GM12865 (cell line): ENCODE measurements at regions not wholly inside any gene's neighbourhood (a gene's known extent, or its start where the extent isn't known, plus 50 kb on each side); places are given as distances from the start of the nearest gene placed in this dataset.

ENCODE experiments used
- DNase-seq: peaks from one replicate; pipeline ENCODE4 v3.0.0; 2010; ENCODE audit warnings: low read depth
- H3K4me3 ChIP-seq: 2 replicates; pipeline ENCODE4 v1.5.1; 2011; ENCODE audit warnings: mild to moderate bottlenecking, low read depth, low read length, control low read depth
- TF ChIP-seq, protein P1 (sequence below): IDR thresholded peaks from 2 replicates; pipeline ENCODE4 v1.5.1; 2011; ENCODE audit warnings: low read length, control low read depth, low read depth, inconsistent platforms; ENCODE audit not compliant: insufficient read depth; ENCODE audit errors: missing control alignments

DNA sequence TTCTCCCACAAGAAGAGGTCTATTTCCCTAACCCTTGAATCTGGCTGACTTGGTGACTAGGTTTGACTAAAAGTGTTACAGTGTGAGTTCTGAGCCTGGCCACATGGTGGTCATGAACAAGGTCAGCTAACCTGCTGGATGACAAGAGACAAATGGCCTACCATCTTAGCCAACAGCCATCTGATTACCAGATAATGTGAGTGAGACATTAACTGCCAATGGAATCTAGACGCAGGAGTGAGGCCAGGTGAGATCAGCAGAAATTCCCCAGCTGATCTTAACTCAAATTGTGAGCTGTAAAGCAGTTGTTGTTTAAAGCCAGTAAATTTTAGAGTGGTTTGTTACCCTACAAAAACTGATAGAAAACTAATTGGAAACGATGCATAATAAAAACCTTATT is 320.0 kb downstream of the BRINP2 start:
- TF ChIP-seq, protein P1, sequence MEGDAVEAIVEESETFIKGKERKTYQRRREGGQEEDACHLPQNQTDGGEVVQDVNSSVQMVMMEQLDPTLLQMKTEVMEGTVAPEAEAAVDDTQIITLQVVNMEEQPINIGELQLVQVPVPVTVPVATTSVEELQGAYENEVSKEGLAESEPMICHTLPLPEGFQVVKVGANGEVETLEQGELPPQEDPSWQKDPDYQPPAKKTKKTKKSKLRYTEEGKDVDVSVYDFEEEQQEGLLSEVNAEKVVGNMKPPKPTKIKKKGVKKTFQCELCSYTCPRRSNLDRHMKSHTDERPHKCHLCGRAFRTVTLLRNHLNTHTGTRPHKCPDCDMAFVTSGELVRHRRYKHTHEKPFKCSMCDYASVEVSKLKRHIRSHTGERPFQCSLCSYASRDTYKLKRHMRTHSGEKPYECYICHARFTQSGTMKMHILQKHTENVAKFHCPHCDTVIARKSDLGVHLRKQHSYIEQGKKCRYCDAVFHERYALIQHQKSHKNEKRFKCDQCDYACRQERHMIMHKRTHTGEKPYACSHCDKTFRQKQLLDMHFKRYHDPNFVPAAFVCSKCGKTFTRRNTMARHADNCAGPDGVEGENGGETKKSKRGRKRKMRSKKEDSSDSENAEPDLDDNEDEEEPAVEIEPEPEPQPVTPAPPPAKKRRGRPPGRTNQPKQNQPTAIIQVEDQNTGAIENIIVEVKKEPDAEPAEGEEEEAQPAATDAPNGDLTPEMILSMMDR, result no peak
- H3K4me3 ChIP-seq, result no peak overlapping the region
- DNase-seq, result no peak

- H3K4me3 ChIP-seq, result no peak overlapping the region
- no peak for DNase-seq
- TF ChIP-seq, protein P1, result no peak
These were observed 319.4 kb downstream of the BRINP2 start for GRCh38 chr1:177490036-177490639.

- TF ChIP-seq, protein P1, result no peak
- DNase-seq, result no peak
- H3K4me3 ChIP-seq, result no peak overlapping the region
These were observed 318.0 kb downstream of the BRINP2 start for GRCh38 chr1:177488722-177489121.

- DNase-seq, result no peak
- no peak overlapping the region for H3K4me3 ChIP-seq
- TF ChIP-seq, protein P1, result no peak
These were observed 316.7 kb downstream of the BRINP2 start for GRCh38 chr1:177487481-177487880.

DNA sequence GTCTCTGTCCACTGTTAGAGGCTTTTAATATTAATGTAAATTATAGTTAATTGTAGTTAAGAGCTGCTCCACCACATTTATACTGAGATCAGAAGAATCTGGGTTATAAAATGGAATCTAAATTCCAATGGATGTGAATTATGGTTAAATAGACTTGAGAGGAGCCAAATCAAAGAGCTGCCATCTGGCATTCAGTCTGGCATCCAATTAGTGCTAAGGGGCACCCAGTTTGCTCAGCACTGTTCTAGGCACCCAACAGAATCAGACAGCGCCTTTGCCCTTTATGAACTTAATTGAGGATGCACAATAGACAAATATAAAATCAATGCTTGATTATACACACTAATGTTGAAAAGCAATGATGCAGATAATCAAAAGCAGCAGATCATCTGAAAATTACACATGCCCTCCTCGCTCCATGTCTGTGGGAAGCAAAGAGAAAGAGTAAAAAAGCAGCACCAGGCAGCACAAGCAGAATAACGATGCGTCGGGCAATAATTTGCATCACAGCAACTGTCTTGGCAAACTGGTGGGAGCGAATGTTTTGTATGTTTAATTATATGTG is 310.1 kb downstream of the BRINP2 start:
- no peak for DNase-seq
- TF ChIP-seq, protein P1, result no peak
- no peak overlapping the region for H3K4me3 ChIP-seq

GRCh38 chr1:177479600-177479999 is 308.8 kb downstream of the BRINP2 start:
- no peak overlapping the region for H3K4me3 ChIP-seq
- no peak for DNase-seq
- TF ChIP-seq, protein P1, result no peak

GRCh38 chr1:177476676-177477075 is 305.9 kb downstream of the BRINP2 start:
- H3K4me3 ChIP-seq, result no peak overlapping the region
- TF ChIP-seq, protein P1, result no peak
- DNase-seq, result no peak
